Colonic mucosa (tissue), 4 donors: ENCODE measurements at regions not wholly inside any gene's neighbourhood (a gene's known extent, or its start where the extent isn't known, plus 50 kb on each side); places are given as distances from the start of the nearest gene placed in this dataset.

Source experiments
- DNase-seq: peaks from one replicate; pipeline ENCODE4 v3.0.0-alpha.2; 2020
- H3K27ac ChIP-seq: fragments of 200-600 bp; one replicate; pipeline ENCODE4 v1.8.0; 2021
- H3K27me3 ChIP-seq: fragments of 200-600 bp; one replicate; pipeline ENCODE4 v1.8.0; 2021
- H3K36me3 ChIP-seq: fragments of 200-600 bp; one replicate; pipeline ENCODE4 v1.8.0; 2021
- H3K4me1 ChIP-seq: fragments of 200-600 bp; one replicate; pipeline ENCODE4 v1.8.0; 2021; ENCODE audit warnings: mild to moderate bottlenecking
- H3K4me3 ChIP-seq: fragments of 200-600 bp; one replicate; pipeline ENCODE4 v1.8.0; 2021
- H3K9ac ChIP-seq, 2 donors: one replicate each; pipeline ENCODE4 v1.7.0; 2013; ENCODE audit warnings: control low read depth in 2 of 2, low read depth in 2 of 2, low read length in 2 of 2
- H3K9me3 ChIP-seq: fragments of 200-600 bp; one replicate; pipeline ENCODE4 v1.8.0; 2021
- CTCF ChIP-seq: fragments of 200-600 bp; IDR thresholded peaks from one replicate; pipeline ENCODE4 v1.8.0; 2022; ENCODE audit warnings: antibody characterized with exemption, mild to moderate bottlenecking
- intact Hi-C: fragments of 100-400 bp; cut with DNase I; formaldehyde crosslinking; loops from one replicate; pipeline ENCODE4 v1.14.1; 2022
- donor health status: healthy.
- donor health status: DM: no; HTN: no; CAD: no.
- donor health status: DM: no; HTN: no; CAD: no.

GRCh38 chr9:18338042-18338441 is 135.9 kb upstream of the ADAMTSL1 start:
- Histone ChIP-seq H3K4me1 (no peaks in the 10 kb centered on the region), H3K4me3 (no peak overlapping the region), H3K27ac (no peak overlapping the region), H3K27me3 (no peaks in the 10 kb centered on the region), H3K9ac (no peak overlapping the region), H3K9me3 (no peaks in the 10 kb centered on the region), H3K36me3 (no peaks in the 10 kb centered on the region)
- DNase-seq: no peak
- intact Hi-C loops: no loop called here
- TF ChIP-seq CTCF: no peak

- Histone ChIP-seq H3K27ac (no peak overlapping the region), H3K4me3 (no peak overlapping the region), H3K27me3 (no peaks in the 10 kb centered on the region), H3K4me1 (no peaks in the 10 kb centered on the region), H3K9ac (no peak overlapping the region), H3K36me3 (no peaks in the 10 kb centered on the region), H3K9me3 (no peaks in the 10 kb centered on the region)
- no peak for TF ChIP-seq CTCF
- no peak for DNase-seq
- intact Hi-C loops: no loop called here
These were observed 130.2 kb upstream of the ADAMTSL1 start for GRCh38 chr9:18343784-18344183.

GRCh38 chr9:18346745-18347144 is 127.2 kb upstream of the ADAMTSL1 start:
- Histone ChIP-seq H3K4me1 (no peaks in the 10 kb centered on the region), H3K9me3 (no peaks in the 10 kb centered on the region), H3K27ac (no peak overlapping the region), H3K4me3 (no peak overlapping the region), H3K36me3 (no peaks in the 10 kb centered on the region), H3K27me3 (no peaks in the 10 kb centered on the region), H3K9ac (no peak overlapping the region)
- intact Hi-C loops: no loop called here
- DNase-seq: no peak
- no peak for TF ChIP-seq CTCF

- H3K27ac ChIP-seq: no peak overlapping the region
- TF ChIP-seq CTCF: no peak
These were observed 126.4 kb upstream of the ADAMTSL1 start for GRCh38 chr9:18347386-18348082.

DNA sequence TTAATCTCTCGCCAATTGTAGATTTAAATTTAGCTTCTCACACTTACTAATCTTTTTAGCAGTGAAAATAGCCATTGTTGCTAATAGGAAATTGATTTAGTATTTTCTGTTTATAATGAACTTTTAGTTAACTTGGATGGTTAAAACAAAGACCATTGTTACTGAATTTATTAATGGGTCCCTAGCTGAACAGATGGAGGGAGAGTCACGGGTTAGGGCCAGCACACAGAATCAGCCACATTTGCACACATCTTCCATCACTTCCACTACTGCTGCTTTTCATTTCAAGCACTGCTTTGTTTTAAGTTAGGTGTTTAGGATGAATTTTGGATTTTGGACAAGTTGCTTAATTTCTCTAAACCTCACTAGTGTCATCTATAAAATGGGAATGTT is 125.9 kb upstream of the ADAMTSL1 start:
- no peak overlapping the region for H3K9ac ChIP-seq
- no peak overlapping the region for H3K27ac ChIP-seq
- H3K27me3 ChIP-seq: no peaks in the 10 kb centered on the region
- H3K36me3 ChIP-seq: no peaks in the 10 kb centered on the region
- no peaks in the 10 kb centered on the region for H3K9me3 ChIP-seq
- intact Hi-C loops: no loop called here
- no peak for DNase-seq
- H3K4me1 ChIP-seq: no peaks in the 10 kb centered on the region
- no peak for TF ChIP-seq CTCF
- no peak overlapping the region for H3K4me3 ChIP-seq

More at GRCh38 chr9:18347386-18348082, 126.4 kb upstream of the ADAMTSL1 start:
- no peaks in the 10 kb centered on the region for H3K9me3 ChIP-seq
- no peak overlapping the region for H3K9ac ChIP-seq
- H3K4me3 ChIP-seq: no peak overlapping the region
- no peaks in the 10 kb centered on the region for H3K4me1 ChIP-seq
- DNase-seq: no peak
- no peaks in the 10 kb centered on the region for H3K27me3 ChIP-seq
- intact Hi-C loops: no loop called here
- no peaks in the 10 kb centered on the region for H3K36me3 ChIP-seq
